GM18909 (cell line): ENCODE measurements at regions not wholly inside any gene's neighbourhood (a gene's known extent, or its start where the extent isn't known, plus 50 kb on each side); places are given as distances from the start of the nearest gene placed in this dataset.
"Not testable (repeated sequence)": the region's sequence is repeated elsewhere in the genome, so short reads cannot be mapped to it uniquely, and the experiment has no call there.

Experiments used
- ATAC-seq: cut with Tn5 transposase; IDR thresholded peaks from one replicate; pipeline ENCODE4 v1.9.1; 2021; ENCODE audit warnings: mild to moderate bottlenecking; ENCODE audit not compliant: unreplicated experiment, poor library complexity

GRCh38 chr2:187610450-187610849, 56.2 kb upstream of the TFPI start:
- ATAC-seq: not testable (repeated sequence)

GRCh38 chr2:187612857-187613256, 58.6 kb upstream of the TFPI start:
- ATAC-seq: no peak

GRCh38 chr2:187614756-187615155, 60.5 kb upstream of the TFPI start:
- ATAC-seq: no peak

- no peak for ATAC-seq
Observed at GRCh38 chr2:187615364-187615763, 61.1 kb upstream of the TFPI start.

GRCh38 chr2:187615902-187616301, 61.7 kb upstream of the TFPI start:
- no peak for ATAC-seq

- ATAC-seq: no peak
Observed at GRCh38 chr2:187617120-187617519, 62.9 kb upstream of the TFPI start.

- no peak for ATAC-seq
Observed at GRCh38 chr2:187617905-187618304, 63.7 kb upstream of the TFPI start.

GRCh38 chr2:187618813-187619212, 64.6 kb upstream of the TFPI start:
- ATAC-seq: no peak

GRCh38 chr2:187627153-187627552, 72.9 kb upstream of the TFPI start:
- ATAC-seq: no peak

GRCh38 chr2:187636731-187637391, 82.6 kb upstream of the TFPI start:
- not testable (repeated sequence) for ATAC-seq

- ATAC-seq: not testable (repeated sequence)
Observed at GRCh38 chr2:187637392-187637740, 83.1 kb upstream of the TFPI start.

- not testable (repeated sequence) for ATAC-seq
Observed at GRCh38 chr2:187637771-187638170, 83.5 kb upstream of the TFPI start.

- ATAC-seq: no peak
Observed at GRCh38 chr2:187638840-187639239, 84.6 kb upstream of the TFPI start.

- ATAC-seq: no peak
Observed at GRCh38 chr2:187640926-187641510, 86.8 kb upstream of the TFPI start.

- ATAC-seq: no peak
Observed at GRCh38 chr2:187642498-187642897, 88.3 kb upstream of the TFPI start.

- no peak for ATAC-seq
Observed at GRCh38 chr2:187644486-187644885, 90.3 kb upstream of the TFPI start.

- ATAC-seq: no peak
Observed at GRCh38 chr2:187644981-187645380, 90.7 kb upstream of the TFPI start.

GRCh38 chr2:187646556-187646955, 92.3 kb upstream of the TFPI start:
- ATAC-seq: no peak

GRCh38 chr2:187654535-187654934, 100.3 kb upstream of the TFPI start:
- no peak for ATAC-seq

- ATAC-seq: no peak
Observed at GRCh38 chr2:187655001-187655400, 100.8 kb upstream of the TFPI start.

- no peak for ATAC-seq
Observed at GRCh38 chr2:187656123-187656522, 101.9 kb upstream of the TFPI start.

- no peak for ATAC-seq
Observed at GRCh38 chr2:187658952-187659525, 104.8 kb upstream of the TFPI start.
